Left colon (tissue), 2 donors: ENCODE measurements at regions not wholly inside any gene's neighbourhood (a gene's known extent, or its start where the extent isn't known, plus 50 kb on each side); places are given as distances from the start of the nearest gene placed in this dataset.
"Not testable (repeated sequence)": the region's sequence is repeated elsewhere in the genome, so short reads cannot be mapped to it uniquely, and the experiment has no call there.

Experiments
- ATAC-seq: fragments of 200-7000 bp; cut with Tn5 transposase; one replicate; pipeline ENCODE4 v1.9.1; 2020; ENCODE audit warnings: mild to moderate bottlenecking, moderate library complexity
- DNase-seq, 2 donors: peaks; one replicate each; pipeline ENCODE4 v3.0.0-alpha.2; 2020
- intact Hi-C, 2 donors: fragments of 100-400 bp; cut with DNase I in 1 of 2; cut with micrococcal nuclease in 1 of 2; formaldehyde crosslinking; loops; one replicate each; pipeline versions ENCODE4 v1.11.2 to v1.14.0; 2022; cut with DNase I, micrococcal nuclease
- donor health status: DM: no; HTN: no; CAD: no.
- donor health status: DM: yes; HTN: yes; CAD: no.

- no peak for DNase-seq
- ATAC-seq, result no peak
- intact Hi-C loops, result no loop called here
These were observed 205.3 kb upstream of the ZNF32 start for GRCh38 chr10:43854007-43854406.

- intact Hi-C loops, result no loop called here
- ATAC-seq, result no peak
- no peak for DNase-seq
These were observed 204.7 kb upstream of the ZNF32 start for GRCh38 chr10:43853369-43853768.

DNA sequence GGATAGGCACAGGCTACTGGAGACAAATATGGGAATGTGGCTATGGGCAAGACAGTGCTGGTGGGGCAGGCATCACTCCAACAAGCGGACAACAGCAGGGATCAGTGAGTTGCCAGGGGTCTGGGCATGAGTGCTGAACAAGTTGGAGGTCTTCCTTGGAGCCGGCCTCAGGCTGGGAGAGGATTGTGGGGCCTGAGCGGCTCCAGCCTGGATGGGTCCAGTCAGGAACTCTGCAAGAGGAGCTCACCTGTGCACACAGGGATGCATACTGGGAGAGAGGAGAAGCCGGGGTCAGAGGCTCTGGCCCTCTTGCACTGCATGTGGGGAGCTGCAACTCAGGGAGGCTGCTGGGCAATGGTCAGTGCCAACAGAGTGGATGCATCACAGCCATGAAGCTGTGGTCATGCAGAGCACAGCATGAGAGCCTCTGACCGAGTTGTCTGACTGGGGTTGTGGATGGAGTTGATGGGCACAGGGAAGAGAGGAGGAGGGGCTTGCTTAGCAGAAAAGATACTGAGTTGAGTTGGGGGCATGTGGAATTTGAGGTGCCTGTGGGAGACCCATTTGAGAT lies 204.0 kb upstream of the ZNF32 start:
- ATAC-seq (no peak), DNase-seq (no peak)
- intact Hi-C loops, result no loop called here

DNA sequence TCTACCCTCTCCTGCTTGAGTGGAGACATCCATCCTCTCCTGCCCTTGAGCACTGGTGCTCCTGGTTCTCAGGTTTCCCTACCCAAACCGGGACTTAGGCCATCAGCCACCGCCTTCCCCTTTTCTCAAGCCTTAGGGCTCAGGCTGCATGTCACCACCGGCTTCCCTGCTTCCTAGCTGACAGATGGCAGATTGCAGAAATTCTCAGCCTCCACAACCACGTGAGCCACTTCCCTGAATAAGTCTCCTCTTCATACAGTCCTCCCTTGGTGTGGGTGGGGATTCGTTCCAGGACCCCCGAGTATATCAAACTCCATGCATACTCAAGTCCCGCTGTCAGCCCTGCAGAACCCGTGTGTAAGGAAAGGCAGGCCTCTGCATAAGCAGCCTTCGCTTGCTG lies 203.5 kb upstream of the ZNF32 start:
- DNase-seq (no peak), ATAC-seq (no peak)
- intact Hi-C loops, result no loop called here

DNA sequence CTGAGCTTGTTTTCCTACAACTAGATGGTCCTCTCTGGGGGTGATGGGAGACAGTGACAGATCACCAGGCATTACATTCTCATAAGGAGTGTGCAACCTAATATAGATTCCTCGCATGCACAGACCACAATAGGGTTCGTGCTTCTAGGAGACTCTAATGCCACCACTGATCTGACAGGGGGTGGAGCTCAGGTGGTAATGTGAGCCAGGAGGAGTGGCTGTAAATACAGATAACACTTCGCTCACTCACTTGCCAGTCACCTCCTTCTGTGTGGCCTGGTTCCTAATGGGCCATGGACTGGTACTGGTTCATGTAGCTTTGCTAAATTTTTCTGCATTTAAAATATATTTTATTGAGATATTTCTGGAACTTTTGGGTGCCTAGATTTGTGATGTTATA lies 202.3 kb upstream of the ZNF32 start:
- intact Hi-C loops, result no loop called here
- ATAC-seq, result no peak
- DNase-seq, result no peak

DNA sequence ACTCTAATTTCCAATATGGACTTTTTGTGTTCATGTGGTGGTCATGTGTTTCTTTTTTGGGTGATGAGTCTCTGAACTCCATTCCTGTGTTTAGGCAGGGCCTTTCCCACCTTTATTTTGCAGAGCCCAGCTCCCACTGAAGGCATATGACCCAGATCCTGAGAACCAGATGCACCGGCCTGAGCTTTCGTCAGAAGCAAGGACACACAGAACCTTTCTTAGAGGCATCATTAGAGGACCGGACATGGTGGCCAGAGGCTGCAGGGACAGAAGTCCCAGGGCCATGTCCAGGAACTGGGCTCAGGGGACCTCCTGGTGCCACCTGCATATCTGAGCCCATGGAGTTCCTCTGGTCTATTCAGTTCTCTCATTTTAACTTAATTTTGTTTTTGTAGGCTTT lies 200.9 kb upstream of the ZNF32 start:
- DNase-seq (no peak), ATAC-seq (no peak)
- intact Hi-C loops, result no loop called here

- intact Hi-C loops, result no loop called here
- ATAC-seq, result no peak
- no peak for DNase-seq
These were observed 198.3 kb upstream of the ZNF32 start for GRCh38 chr10:43846968-43847367.

DNA sequence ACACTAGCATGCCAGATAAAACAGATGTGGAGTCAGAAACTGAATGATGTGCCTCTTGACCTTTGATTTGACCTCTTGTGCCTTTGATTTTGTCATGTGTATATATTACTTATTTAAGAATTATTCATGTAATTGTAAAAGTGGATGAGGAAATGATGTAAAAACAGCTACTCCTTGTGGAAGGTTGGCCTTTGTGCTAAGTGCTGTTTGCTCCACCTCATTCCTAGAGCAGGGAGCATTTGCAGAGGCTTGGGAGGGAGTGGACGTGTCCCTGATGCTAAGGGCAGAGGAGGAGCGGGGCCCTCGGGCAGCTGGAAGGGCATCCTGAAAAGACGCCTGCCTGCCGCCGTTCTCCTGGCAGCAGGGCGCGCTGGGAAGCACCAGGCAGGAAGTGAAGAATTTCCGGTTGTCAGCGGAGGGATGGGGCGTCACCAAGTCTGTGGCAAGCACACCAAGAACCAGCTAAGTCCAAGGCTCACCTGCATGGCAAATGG lies 197.6 kb upstream of the ZNF32 start:
- ATAC-seq, result no peak

DNA sequence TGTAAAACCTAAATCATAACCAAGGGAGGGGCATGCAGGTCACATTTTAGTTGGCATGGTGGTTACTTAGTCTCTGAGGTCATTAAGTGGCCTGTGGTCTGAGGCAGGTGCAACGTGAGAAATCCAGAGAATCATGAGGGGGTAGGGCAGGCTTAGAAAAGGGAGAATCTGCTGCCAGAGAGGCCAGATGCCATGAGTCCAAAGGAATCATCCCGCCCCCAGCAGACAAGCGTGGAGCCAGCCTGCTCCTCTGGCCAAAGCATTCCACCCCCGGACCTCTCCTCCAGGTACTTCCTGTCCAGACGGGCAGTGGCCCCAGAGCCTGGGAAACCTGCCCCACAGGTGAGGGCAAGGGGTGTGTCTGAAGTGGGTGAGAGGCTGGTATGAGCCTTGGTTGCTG lies 196.4 kb upstream of the ZNF32 start:
- DNase-seq (no peak), ATAC-seq (no peak)
- intact Hi-C loops, result no loop called here

More for the DNA sequence above, 197.6 kb upstream of the ZNF32 start:
- intact Hi-C loops, result no loop called here
- no peak for DNase-seq

GRCh38 chr10:43844221-43844620 lies 195.5 kb upstream of the ZNF32 start:
- intact Hi-C loops, result no loop called here
- no peak for DNase-seq
- no peak for ATAC-seq

DNA sequence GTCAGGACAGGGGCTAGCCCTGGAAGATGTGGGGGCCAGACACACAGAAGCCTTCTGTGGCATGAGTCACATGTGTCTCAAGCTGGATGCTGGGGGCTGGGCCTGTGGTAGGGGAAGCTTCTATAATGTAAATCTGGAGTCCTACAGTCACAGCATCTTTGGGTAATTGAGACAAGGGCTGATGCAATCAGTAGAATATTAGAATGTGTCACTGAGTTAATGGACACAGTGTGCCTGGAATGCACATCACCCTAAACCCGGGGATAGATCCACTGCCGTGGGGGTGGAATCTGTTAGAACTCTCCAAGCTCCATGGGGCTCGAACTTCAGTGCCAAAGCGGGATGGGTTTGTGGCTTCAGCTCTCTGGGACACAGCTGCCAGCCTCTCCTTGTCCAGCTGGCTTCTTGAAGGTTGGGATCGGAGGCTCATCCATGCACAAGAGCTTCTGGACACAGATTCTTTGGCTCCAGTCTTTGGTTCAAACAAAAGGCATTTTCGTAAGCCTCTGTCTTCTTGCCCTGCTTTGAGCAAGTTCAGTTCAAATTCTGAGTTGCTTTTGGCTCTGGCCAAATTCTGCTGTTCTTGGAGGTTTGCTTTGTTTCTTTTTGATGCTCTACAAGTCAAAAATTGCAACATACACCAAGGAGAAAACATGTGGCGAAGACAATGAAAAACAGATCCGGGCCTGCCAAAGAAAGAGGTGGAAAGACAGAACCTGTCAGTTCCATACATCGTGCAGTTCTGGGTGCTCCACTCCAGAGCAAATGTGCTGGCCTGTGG lies 194.8 kb upstream of the ZNF32 start:
- intact Hi-C loops, result no loop called here
- DNase-seq, result no peak
- no peak for ATAC-seq

DNA sequence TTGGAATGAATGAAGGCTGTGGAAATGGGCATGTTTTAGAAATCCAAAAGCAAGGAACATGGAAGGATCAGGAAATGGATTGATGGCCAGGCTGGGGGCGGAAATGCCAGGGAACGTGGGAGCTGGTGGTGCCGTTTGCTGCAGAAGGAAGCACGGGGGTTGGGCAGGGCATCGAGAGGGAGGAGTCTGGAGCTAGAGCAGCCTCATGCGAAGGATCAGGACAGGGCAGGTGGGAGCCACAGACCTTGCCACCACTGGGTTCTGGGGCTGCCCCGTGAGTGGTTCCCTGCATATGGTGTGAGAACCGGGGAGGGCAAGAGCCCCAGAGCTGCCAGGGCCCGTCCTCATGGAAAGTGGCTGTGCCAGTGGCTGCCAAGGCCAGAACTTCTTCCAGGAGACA lies 193.8 kb upstream of the ZNF32 start:
- ATAC-seq, result no peak
- DNase-seq, result no peak
- intact Hi-C loops, result no loop called here

- ATAC-seq, result no peak
- no peak for DNase-seq
- intact Hi-C loops, result no loop called here
These were observed 193.4 kb upstream of the ZNF32 start for GRCh38 chr10:43842072-43842471.

- intact Hi-C loops, result no loop called here
- ATAC-seq (no peak), DNase-seq (no peak)
These were observed 191.3 kb upstream of the ZNF32 start for GRCh38 chr10:43839973-43840372.

GRCh38 chr10:43834751-43835150 lies 186.1 kb upstream of the ZNF32 start:
- intact Hi-C loops, result not testable (repeated sequence)

DNA sequence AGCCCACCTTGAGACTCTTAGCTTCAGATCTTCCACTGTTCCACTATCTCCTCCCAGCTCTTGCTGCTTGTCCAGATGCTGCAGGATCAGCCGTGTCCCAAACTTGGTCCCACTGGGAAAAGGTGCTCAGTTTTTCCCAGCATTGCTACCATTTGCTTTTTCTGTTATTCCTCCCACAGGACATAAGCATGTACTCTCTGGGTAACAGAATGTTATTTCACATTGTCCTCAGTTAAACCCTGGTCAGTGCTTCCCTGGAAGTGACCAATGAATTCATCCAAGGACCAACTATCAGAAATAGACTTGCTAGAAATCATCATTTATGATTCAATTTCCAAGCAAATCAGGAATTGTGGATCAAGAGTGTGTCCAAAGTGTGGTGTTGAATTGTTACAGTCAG lies 179.2 kb upstream of the ZNF32 start:
- no peak for DNase-seq
- intact Hi-C loops, result no loop called here
- no peak for ATAC-seq

More at GRCh38 chr10:43834751-43835150, 186.1 kb upstream of the ZNF32 start:
- DNase-seq, ATAC-seq: not testable (repeated sequence)

GRCh38 chr10:43825984-43826383 lies 177.3 kb upstream of the ZNF32 start:
- DNase-seq (no peak), ATAC-seq (no peak)
- intact Hi-C loops, result no loop called here

- no peak for DNase-seq
- intact Hi-C loops, result no loop called here
- no peak for ATAC-seq
These were observed 176.7 kb upstream of the ZNF32 start for GRCh38 chr10:43825421-43825820.

GRCh38 chr10:43824934-43825333 lies 176.3 kb upstream of the ZNF32 start:
- intact Hi-C loops, result no loop called here
- DNase-seq (peak in 1 of 2 donors; percentile 19), ATAC-seq (no peak)

GRCh38 chr10:43822631-43823580 lies 174.2 kb upstream of the ZNF32 start:
- DNase-seq, result no peak
- intact Hi-C loops, result no loop called here
- ATAC-seq, result no peak
